ENCODE measurements at regions not wholly inside any gene's neighbourhood (a gene's known extent, or its start where the extent isn't known, plus 50 kb on each side); places are given as distances from the start of the nearest gene placed in this dataset.
A peak's percentile ranks its signal among the peaks of the same experiment; 100 is the strongest.
"Not testable (repeated sequence)": the region's sequence is repeated elsewhere in the genome, so short reads cannot be mapped to it uniquely, and the experiment has no call there.

- DNase-seq = no peak
Measured at GRCh38 chr1:173347282-173347818, 129.8 kb upstream of the PRDX6 start.

- DNase-seq = not testable (repeated sequence)
Measured at GRCh38 chr1:173352635-173353034, 124.5 kb upstream of the PRDX6 start.

- peak; percentile 53 for DNase-seq
Measured at GRCh38 chr1:173353350-173353749, 123.8 kb upstream of the PRDX6 start.

GRCh38 chr1:173354937-173355280, 122.2 kb upstream of the PRDX6 start:
- no peak for DNase-seq

GRCh38 chr1:173355281-173356031, 121.7 kb upstream of the PRDX6 start:
- DNase-seq = no peak

GRCh38 chr1:173356191-173356762, 120.9 kb upstream of the PRDX6 start:
- peak; percentile 62 for DNase-seq

GRCh38 chr1:173360487-173361063, 116.6 kb upstream of the PRDX6 start:
- DNase-seq = no peak

GRCh38 chr1:173362543-173362942, 114.6 kb upstream of the PRDX6 start:
- no peak for DNase-seq

- DNase-seq = no peak
Measured at GRCh38 chr1:173364827-173365226, 112.3 kb upstream of the PRDX6 start.

- no peak for DNase-seq
Measured at GRCh38 chr1:173365341-173365740, 111.8 kb upstream of the PRDX6 start.

GRCh38 chr1:173367136-173367535, 110.0 kb upstream of the PRDX6 start:
- no peak for DNase-seq

- DNase-seq = not testable (repeated sequence)
Measured at GRCh38 chr1:173370586-173370985, 106.5 kb upstream of the PRDX6 start.

- DNase-seq = not testable (repeated sequence)
Measured at GRCh38 chr1:173376065-173376464, 101.1 kb upstream of the PRDX6 start.

GRCh38 chr1:173377266-173377665, 99.9 kb upstream of the PRDX6 start:
- DNase-seq = no peak

GRCh38 chr1:173383351-173383750, 93.8 kb upstream of the PRDX6 start:
- DNase-seq = peak; percentile 53

- DNase-seq = no peak
Measured at GRCh38 chr1:173388352-173388751, 88.8 kb upstream of the PRDX6 start.

- peak; percentile 92 for DNase-seq
Measured at GRCh38 chr1:173392895-173393658, 84.1 kb upstream of the PRDX6 start.

GRCh38 chr1:173393659-173394000, 83.5 kb upstream of the PRDX6 start:
- peak; percentile 76 for DNase-seq

GRCh38 chr1:173394813-173395212, 82.3 kb upstream of the PRDX6 start:
- DNase-seq = not testable (repeated sequence)

- no peak for DNase-seq
Measured at GRCh38 chr1:173395762-173396161, 81.4 kb upstream of the PRDX6 start.

- DNase-seq = no peak
Measured at GRCh38 chr1:173400387-173400995, 76.6 kb upstream of the PRDX6 start.

- no peak for DNase-seq
Measured at GRCh38 chr1:173403996-173404395, 73.1 kb upstream of the PRDX6 start.

GRCh38 chr1:173405281-173405680, 71.9 kb upstream of the PRDX6 start:
- DNase-seq = no peak

All from fibroblast of skin of right quadriceps (primary cell).